ENCODE measurements at regions not wholly inside any gene's neighbourhood (a gene's known extent, or its start where the extent isn't known, plus 50 kb on each side); places are given as distances from the start of the nearest gene placed in this dataset.
"Not testable (repeated sequence)": the region's sequence is repeated elsewhere in the genome, so short reads cannot be mapped to it uniquely, and the experiment has no call there.

DNA sequence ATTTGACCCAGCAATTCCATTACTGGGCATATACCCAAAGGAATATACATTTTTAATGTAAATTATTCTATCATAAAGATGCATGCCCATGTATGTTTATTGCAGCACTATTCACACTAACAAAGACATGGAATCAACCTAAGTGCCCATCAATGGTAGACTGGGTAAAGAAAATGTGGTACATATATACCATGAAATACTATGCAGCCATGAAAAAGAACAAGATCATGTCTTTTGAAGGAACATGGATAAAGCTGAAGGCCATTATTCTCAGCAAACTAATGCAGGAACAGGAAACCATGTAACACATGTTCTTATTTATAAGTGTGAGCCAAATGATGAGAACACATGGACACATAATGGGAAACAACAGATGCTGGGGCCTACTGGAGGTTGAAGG is 603.0 kb upstream of the MARCKS start:
- TF ChIP-seq, protein P1, sequence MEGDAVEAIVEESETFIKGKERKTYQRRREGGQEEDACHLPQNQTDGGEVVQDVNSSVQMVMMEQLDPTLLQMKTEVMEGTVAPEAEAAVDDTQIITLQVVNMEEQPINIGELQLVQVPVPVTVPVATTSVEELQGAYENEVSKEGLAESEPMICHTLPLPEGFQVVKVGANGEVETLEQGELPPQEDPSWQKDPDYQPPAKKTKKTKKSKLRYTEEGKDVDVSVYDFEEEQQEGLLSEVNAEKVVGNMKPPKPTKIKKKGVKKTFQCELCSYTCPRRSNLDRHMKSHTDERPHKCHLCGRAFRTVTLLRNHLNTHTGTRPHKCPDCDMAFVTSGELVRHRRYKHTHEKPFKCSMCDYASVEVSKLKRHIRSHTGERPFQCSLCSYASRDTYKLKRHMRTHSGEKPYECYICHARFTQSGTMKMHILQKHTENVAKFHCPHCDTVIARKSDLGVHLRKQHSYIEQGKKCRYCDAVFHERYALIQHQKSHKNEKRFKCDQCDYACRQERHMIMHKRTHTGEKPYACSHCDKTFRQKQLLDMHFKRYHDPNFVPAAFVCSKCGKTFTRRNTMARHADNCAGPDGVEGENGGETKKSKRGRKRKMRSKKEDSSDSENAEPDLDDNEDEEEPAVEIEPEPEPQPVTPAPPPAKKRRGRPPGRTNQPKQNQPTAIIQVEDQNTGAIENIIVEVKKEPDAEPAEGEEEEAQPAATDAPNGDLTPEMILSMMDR (IDR thresholded peaks at IDR 0.05) = not testable (repeated sequence)
- not testable (repeated sequence) for TF ChIP-seq POLR2A (IDR thresholded peaks at IDR 0.05)
